HG03108 (cell line): ENCODE measurements at regions not wholly inside any gene's neighbourhood (a gene's known extent, or its start where the extent isn't known, plus 50 kb on each side); places are given as distances from the start of the nearest gene placed in this dataset.
"Not testable (repeated sequence)": the region's sequence is repeated elsewhere in the genome, so short reads cannot be mapped to it uniquely, and the experiment has no call there.

ENCODE experiments used
- ATAC-seq: cut with Tn5 transposase; IDR thresholded peaks from one replicate; pipeline ENCODE4 v1.9.1; 2021; ENCODE audit warnings: moderate library complexity; ENCODE audit not compliant: unreplicated experiment

DNA sequence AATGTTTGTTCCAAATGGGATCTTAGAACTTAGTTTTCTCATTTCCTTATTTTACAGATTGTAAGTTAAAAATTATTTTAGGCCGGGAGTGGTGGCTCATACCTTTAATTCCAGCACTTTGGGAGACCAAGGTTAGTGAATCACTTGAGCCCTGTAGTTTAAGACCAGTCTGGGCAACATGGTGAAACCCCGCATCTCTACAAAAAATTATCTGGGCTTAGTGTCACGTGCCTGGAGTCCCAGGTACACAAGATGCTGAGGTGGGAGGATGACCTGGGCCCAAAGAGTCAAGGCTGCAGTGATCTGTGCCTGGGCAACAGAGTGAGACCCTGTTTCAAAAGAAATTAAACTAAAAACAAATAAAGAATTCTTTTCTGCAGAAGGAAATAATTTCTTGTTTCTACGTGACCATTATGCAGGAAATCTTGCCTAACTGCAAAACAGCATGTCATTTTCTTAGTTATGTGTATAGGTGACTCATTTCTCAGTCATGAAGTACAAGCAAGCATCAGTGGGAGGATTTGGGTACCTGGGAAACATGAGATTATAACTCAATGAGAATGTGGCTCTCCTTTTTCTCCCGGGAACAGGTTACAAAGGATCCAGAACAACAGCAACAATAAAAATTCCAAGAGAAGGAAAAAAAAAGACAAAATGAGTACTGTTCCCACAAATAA, 375.1 kb upstream of the ST8SIA4 start:
- ATAC-seq, result no peak

DNA sequence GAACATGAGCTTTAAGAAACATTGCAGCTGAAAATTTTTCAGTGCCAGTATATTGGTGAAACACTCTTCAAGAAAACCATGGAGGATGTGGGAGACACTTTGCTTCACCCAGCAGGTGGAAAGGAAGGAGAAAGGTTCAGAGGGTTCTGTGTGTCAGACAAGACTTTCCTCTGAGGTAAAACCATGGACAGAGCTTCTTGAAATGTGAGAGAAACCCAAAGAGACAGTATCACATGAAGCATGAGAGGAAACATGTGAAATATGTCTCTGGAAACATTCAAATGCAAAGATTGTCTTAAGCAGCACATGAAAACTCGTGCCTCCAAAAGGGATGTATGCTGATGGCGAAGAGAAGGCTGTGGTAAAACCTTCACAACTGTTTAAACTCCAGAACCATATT, 368.9 kb upstream of the ST8SIA4 start:
- no peak for ATAC-seq

DNA sequence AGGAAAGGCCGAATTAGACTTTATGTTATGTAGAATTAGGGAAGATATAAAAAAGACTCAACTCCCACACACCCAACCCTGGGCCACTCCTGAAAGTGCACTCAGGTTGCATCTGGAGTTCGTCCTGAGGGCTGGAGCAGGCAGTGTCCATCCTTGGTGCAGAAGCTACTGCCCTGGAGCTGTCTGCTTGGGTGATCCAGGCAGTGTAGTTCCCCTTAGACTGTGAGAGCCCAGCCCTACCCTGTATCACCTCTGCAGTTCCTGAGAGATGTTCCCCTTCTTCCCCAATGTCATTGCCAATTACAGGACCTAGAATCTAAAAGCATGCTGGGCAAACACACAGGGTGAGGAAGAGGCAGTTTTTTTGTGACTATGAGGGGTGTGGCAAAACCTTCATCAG, 368.3 kb upstream of the ST8SIA4 start:
- ATAC-seq, result no peak

- ATAC-seq, result no peak
These were observed 357.8 kb upstream of the ST8SIA4 start for GRCh38 chr5:101260857-101261256.

DNA sequence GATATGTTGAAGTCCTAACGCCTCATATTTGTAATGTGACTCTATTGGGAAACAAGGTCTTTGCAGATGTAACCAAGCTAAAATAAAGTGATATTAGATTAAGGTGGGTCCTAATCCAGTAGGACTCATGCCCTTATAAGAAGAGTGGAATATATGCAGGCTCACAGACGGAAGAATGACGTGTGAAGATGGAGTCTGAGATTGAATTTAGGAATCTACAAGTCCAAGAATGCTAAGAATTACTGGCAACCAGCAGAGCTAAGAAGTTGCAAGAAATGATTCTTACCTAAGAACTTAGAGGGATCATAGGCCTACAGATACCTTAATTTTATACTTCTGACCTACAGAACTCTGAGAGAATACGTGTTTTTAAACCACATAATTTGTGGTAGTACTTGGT, 350.0 kb upstream of the ST8SIA4 start:
- no peak for ATAC-seq

DNA sequence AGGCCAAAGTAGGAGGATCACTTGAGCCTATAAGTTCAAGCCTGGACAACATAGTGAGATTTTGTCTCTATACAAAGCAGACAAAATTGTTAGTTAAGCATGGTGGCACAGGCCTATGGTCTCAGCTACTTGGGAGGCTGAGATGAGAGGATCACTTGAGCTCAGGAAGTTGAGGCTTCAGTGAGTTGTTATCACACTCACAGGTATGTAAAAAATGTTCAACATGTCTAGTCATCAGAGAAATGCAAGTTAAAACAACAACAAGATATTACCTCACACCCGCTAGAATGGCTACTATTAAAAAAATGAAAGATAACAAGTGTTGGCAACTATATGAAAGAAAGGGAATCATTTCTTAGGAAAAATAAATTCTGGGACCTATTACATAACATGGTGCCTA, 341.5 kb upstream of the ST8SIA4 start:
- ATAC-seq, result no peak

DNA sequence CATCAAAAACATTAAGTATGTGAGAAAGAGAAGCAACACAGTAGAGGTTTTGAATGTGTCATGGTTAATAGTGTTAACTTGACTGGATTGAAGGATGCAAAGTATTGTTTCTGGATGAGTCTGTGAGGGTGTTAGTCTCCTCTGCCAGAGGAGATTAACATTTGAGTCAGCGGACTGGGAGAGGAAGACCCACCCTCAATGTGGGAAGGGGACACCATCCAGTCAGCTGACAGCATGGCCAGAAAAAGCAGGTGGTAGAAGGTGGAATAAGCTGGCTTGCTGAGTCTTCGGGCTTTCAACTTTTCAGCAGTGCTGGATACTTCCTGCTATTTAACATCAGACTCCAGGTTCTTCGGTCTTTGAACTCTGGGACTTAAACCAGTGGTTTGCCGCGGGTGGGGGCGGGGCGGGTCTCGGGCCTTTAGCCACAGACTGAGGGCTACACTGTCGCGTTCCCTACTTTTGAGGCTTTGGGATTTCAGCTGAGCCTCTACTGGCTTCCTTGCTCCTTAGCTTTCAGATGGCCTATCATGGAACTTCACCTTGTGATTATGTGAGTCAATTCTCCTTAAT, 309.9 kb upstream of the ST8SIA4 start:
- ATAC-seq, result no peak

- ATAC-seq, result no peak
These were observed 303.5 kb upstream of the ST8SIA4 start for GRCh38 chr5:101206534-101206933.

DNA sequence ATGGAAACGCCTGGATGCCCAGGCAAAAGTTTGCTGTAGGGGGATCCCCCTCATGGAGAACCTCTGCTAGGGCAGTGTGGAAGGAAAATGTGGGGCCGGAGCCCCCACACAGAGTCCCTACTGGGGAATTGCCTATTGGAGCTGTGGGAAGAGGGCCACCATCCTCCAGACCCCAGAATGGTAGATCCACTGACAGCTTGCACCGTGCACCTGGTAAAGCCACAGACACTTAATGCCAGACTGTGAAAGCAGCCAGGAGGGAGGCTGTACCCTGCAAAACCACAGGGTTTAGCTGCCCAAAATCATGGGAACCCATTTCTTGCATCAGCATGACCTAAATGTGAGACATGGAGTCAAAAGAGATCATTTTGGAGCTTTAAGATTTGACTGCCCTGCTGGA, 302.0 kb upstream of the ST8SIA4 start:
- not testable (repeated sequence) for ATAC-seq

DNA sequence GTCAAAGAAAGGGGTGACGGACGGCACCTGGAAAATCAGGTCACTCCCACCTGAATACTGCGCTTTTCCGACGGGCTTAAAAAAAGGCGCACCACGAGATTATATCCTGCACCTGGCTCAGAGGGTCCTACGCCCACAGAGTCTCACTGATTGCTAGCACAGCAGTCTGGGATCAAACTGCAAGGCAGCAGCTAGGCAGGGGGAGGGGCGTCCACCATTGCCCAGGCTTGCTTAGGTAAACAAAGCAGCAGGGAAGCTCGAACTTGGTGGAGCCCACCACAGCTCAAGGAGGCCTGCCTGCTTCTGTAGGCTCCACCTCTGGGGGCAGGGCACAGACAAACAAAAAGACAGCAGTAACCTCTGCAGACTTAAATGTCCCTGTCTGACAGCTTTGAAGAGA, 277.3 kb upstream of the ST8SIA4 start:
- ATAC-seq, result not testable (repeated sequence)

- no peak for ATAC-seq
These were observed 273.5 kb upstream of the ST8SIA4 start for GRCh38 chr5:101176605-101177004.

DNA sequence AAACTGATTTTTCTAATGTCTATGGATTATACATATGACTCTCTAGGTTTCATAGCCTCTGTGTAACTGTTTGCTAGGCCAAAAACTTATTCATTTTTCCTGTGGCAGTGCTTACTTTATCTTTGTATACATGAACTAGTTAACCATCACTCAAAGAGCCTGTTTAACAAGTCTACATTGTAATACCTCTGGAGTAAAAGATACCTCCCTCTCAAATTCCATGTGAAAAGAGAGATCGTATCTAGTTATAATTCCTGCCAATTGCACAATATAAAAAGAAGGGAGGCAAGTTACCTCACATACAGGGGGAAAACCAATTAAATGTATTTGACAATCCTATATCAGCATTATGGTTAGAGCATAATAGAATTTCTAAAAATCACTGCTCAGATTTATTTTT, 271.9 kb upstream of the ST8SIA4 start:
- no peak for ATAC-seq

DNA sequence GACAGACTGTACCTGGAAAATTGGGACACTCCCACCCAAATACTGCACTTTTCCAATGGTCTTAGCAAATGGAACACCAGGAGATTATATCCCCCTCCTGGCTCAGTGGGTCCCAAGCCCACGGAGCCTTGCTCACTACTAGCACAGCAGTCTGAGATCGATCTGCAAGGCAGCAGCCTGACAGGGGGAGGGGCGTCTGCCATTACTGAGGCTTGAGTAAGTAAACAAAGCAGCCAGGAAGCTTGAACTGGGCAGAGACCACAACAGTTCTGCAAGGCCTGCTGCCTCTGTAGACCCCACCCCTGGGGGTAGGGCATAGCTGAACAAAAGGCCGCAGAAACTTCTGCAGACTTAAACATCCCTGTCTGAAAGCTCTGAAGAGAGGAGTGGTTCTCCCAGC, 260.0 kb upstream of the ST8SIA4 start:
- ATAC-seq, result no peak

DNA sequence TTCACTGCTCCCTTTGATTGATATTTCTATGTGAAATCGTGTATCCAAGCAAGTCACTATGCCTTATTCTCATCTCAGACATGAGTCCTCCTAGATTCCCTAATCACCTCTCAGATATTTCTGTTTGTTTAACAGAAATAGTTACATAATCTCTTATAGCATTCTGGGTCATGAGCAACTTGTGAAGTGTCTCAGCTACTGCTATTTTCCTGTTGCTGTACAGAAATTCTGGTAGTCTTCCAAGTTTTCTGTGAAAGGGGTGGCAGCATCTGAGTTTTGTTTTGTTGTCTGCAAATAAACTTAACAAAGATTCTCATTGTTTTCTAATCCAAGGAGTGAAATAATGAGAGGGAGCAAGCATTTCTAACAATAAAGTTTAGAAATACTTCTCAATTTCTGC, 256.9 kb upstream of the ST8SIA4 start:
- no peak for ATAC-seq

- ATAC-seq, result no peak
These were observed 255.9 kb upstream of the ST8SIA4 start for GRCh38 chr5:101159006-101159405.

- ATAC-seq, result no peak
These were observed 250.4 kb upstream of the ST8SIA4 start for GRCh38 chr5:101153526-101153925.

GRCh38 chr5:101143526-101143925, 240.4 kb upstream of the ST8SIA4 start:
- ATAC-seq, result no peak

GRCh38 chr5:101142102-101142501, 239.0 kb upstream of the ST8SIA4 start:
- ATAC-seq, result no peak

DNA sequence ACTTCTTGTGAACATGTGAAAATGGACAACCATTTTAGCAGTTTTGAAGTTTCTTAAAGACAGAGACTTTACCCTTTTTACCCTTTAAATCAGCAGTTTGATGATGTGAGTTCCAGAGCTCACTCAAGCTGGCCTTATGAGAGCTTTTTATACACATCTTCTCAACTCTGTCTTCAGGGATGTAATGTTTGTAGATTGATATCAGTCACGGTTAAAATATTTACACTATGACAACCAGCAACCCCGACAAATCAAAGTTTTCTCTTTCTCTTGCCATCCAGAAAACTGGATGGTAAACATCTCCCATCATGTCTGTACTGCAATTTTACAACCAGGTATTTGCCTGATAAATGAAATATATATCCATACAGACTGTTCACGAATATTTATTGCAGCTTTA, 233.4 kb upstream of the ST8SIA4 start:
- ATAC-seq, result no peak

GRCh38 chr5:101123363-101123762, 220.3 kb upstream of the ST8SIA4 start:
- ATAC-seq, result no peak

GRCh38 chr5:101112645-101113044, 209.6 kb upstream of the ST8SIA4 start:
- ATAC-seq, result no peak

GRCh38 chr5:101103874-101104273, 200.8 kb upstream of the ST8SIA4 start:
- no peak for ATAC-seq

GRCh38 chr5:101102506-101102905, 199.4 kb upstream of the ST8SIA4 start:
- ATAC-seq, result no peak
